Suprapubic skin (tissue), 4 donors: ENCODE measurements at regions not wholly inside any gene's neighbourhood (a gene's known extent, or its start where the extent isn't known, plus 50 kb on each side); places are given as distances from the start of the nearest gene placed in this dataset.

ENCODE experiments used
- POLR2A ChIP-seq, 2 donors: fragments of 450-650 bp; IDR thresholded peaks; one replicate each; pipeline ENCODE4 v1.6.1; 2017; ENCODE audit warnings: antibody characterized with exemption in 2 of 2, mild to moderate bottlenecking in 2 of 2, moderate library complexity in 2 of 2
- POLR2AphosphoS5 ChIP-seq, 3 donors: sonication (generic); formaldehyde crosslinking; IDR thresholded peaks; one replicate each; pipeline ENCODE4 v1.6.1; 2017; ENCODE audit warnings: antibody characterized with exemption in 3 of 3
- TF ChIP-seq, protein P1 (sequence below), 2 donors: fragments of 200-600 bp in 1 of 2; fragments of 450-650 bp in 1 of 2; sonication (generic) in 1 of 2; IDR thresholded peaks; one replicate each; pipeline ENCODE4 v1.5.1; 2016 to 2019; ENCODE audit warnings: antibody characterized with exemption in 2 of 2, mild to moderate bottlenecking in 1 of 2, moderate library complexity in 1 of 2

DNA sequence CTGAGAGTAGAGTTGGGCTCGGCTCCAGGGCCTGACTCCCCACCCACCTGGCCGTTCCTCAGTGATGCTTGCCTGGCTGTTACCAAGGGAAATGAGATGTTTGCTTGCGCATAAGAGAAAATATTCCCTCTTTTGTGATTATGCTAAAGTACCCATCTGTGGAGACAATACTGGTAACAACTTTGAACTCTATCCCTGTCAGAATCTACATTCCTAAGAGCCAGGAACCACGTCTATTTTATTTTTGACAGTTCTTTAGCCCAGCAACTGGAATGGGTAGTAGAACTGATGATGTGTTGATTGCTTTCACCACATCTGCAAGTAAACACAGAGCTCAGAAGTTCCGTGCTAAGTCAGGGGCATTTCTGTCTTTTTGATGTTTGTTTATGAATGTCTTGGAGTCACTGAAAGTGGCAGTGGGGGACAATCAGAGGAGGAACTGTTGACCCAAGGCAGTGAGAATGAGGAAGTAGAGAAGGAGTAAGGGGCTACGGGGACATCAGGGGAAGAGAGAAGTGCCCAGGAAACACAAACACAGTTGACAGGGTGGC lies 348.3 kb upstream of the SOX11 start:
- no peak for TF ChIP-seq POLR2AphosphoS5 (IDR thresholded peaks at IDR 0.05)
- no peak for TF ChIP-seq POLR2A (IDR thresholded peaks at IDR 0.05)
- TF ChIP-seq, protein P1, sequence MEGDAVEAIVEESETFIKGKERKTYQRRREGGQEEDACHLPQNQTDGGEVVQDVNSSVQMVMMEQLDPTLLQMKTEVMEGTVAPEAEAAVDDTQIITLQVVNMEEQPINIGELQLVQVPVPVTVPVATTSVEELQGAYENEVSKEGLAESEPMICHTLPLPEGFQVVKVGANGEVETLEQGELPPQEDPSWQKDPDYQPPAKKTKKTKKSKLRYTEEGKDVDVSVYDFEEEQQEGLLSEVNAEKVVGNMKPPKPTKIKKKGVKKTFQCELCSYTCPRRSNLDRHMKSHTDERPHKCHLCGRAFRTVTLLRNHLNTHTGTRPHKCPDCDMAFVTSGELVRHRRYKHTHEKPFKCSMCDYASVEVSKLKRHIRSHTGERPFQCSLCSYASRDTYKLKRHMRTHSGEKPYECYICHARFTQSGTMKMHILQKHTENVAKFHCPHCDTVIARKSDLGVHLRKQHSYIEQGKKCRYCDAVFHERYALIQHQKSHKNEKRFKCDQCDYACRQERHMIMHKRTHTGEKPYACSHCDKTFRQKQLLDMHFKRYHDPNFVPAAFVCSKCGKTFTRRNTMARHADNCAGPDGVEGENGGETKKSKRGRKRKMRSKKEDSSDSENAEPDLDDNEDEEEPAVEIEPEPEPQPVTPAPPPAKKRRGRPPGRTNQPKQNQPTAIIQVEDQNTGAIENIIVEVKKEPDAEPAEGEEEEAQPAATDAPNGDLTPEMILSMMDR (IDR thresholded peaks at IDR 0.05): no peak
